IMR-90 (cell line): ENCODE measurements at regions not wholly inside any gene's neighbourhood (a gene's known extent, or its start where the extent isn't known, plus 50 kb on each side); places are given as distances from the start of the nearest gene placed in this dataset.
"Not testable (repeated sequence)": the region's sequence is repeated elsewhere in the genome, so short reads cannot be mapped to it uniquely, and the experiment has no call there.

ENCODE experiments used
- ATAC-seq: fragments of 200-7000 bp; cut with Tn5 transposase; 2 replicates; pipeline ENCODE4 v1.9.1; 2020; ENCODE audit warnings: low read depth, mild to moderate bottlenecking, moderate library complexity
- BruUV-seq: library from RNA; stranded (reverse); fragments of 400-500 nt; replicated peaks from 2 replicates; lab custom pipeline; 2021; lab: Mats Ljungman, UMichigan
- CTCF ChIA-PET: fragments of 300-600 bp; formaldehyde crosslinking; extraction: SDS; loops from one replicate; lab custom pipeline; 2021; ENCODE audit warnings: antibody characterized with exemption; lab: Yijun Ruan, JAX
- POLR2A ChIA-PET: fragments of 300-600 bp; sonication (Branson Sonifier 250); formaldehyde crosslinking; loops from one replicate; lab custom pipeline; 2022; ENCODE audit warnings: antibody characterized with exemption; ENCODE audit not compliant: unreplicated experiment; lab: Charles Lee
- DNase-seq: peaks from one replicate; pipeline ENCODE4 v3.0.0; 2013
- H2AFZ ChIP-seq: replicated peaks from 2 replicates; pipeline ENCODE3; 2013; ENCODE audit warnings: low read length, mild to moderate bottlenecking; ENCODE audit not compliant: poor library complexity
- H2AK5ac ChIP-seq: 2 replicates; pipeline ENCODE4 v1.6.1; 2013; ENCODE audit warnings: low read depth, low read length, inconsistent platforms
- H2AK9ac ChIP-seq: replicated peaks from 2 replicates; pipeline ENCODE3; 2013; ENCODE audit warnings: mild to moderate bottlenecking, low read depth, low read length, moderate library complexity; ENCODE audit not compliant: poor library complexity
- H2BK120ac ChIP-seq: 2 replicates; pipeline ENCODE4 v1.6.1; 2013; ENCODE audit warnings: low read depth, low read length, inconsistent platforms
- H2BK15ac ChIP-seq: 3 replicates; pipeline ENCODE4 v1.6.1; 2013; ENCODE audit warnings: low read depth, low read length, inconsistent platforms
- H2BK20ac ChIP-seq: 2 replicates; pipeline ENCODE4 v1.6.1; 2013; ENCODE audit warnings: low read depth, mild to moderate bottlenecking, inconsistent platforms, low read length, moderate library complexity
- H2BK5ac ChIP-seq: 2 replicates; pipeline ENCODE4 v1.6.1; 2013; ENCODE audit warnings: mild to moderate bottlenecking, low read depth, low read length, inconsistent platforms; ENCODE audit not compliant: poor library complexity, severe bottlenecking
- H3K14ac ChIP-seq: replicated peaks from 2 replicates; pipeline ENCODE4 v1.6.1; 2013; ENCODE audit warnings: low read depth, low read length, inconsistent platforms
- H3K18ac ChIP-seq: 2 replicates; pipeline ENCODE4 v1.6.1; 2013; ENCODE audit warnings: low read depth, low read length, control low read depth
- H3K23ac ChIP-seq: 2 replicates; pipeline ENCODE4 v1.6.1; 2013; ENCODE audit warnings: low read depth, low read length, inconsistent platforms
- H3K27ac ChIP-seq: 2 replicates; pipeline ENCODE4 v1.5.1; 2013; ENCODE audit warnings: mild to moderate bottlenecking, control low read depth, low read length; ENCODE audit not compliant: insufficient read depth
- H3K27me3 ChIP-seq: 2 replicates; pipeline ENCODE4 v1.6.1; 2013; ENCODE audit warnings: low read length; ENCODE audit not compliant: control insufficient read depth, insufficient read depth
- H3K36me3 ChIP-seq: 2 replicates; pipeline ENCODE4 v1.6.1; 2013; ENCODE audit warnings: low read length, mixed read lengths; ENCODE audit not compliant: control insufficient read depth, insufficient read depth
- H3K4ac ChIP-seq: 2 replicates; pipeline ENCODE4 v1.6.1; 2013; ENCODE audit warnings: low read depth, low read length, inconsistent platforms
- H3K4me1 ChIP-seq: 2 replicates; pipeline ENCODE4 v1.6.1; 2013; ENCODE audit warnings: low read length, mixed read lengths; ENCODE audit not compliant: control insufficient read depth, insufficient read depth
- H3K4me2 ChIP-seq: 2 replicates; pipeline ENCODE4 v1.6.1; 2013; ENCODE audit warnings: low read depth, mild to moderate bottlenecking, control low read depth, low read length, moderate library complexity
- H3K4me3 ChIP-seq: 2 replicates; pipeline ENCODE4 v1.5.1; 2013; ENCODE audit warnings: low read depth, mild to moderate bottlenecking, control low read depth, low read length, moderate library complexity; ENCODE audit not compliant: insufficient read depth
- H3K56ac ChIP-seq: 2 replicates; pipeline ENCODE4 v1.6.1; 2013; ENCODE audit warnings: low read length, inconsistent platforms; ENCODE audit not compliant: insufficient read depth; ENCODE audit errors: extremely low read depth
- H3K79me1 ChIP-seq, 2 experiments: 2 replicates each; pipeline ENCODE4 v1.6.1; 2013; ENCODE audit warnings: low read length in 2 of 2, inconsistent platforms in 1 of 2, low read depth in 1 of 2
- H3K9ac ChIP-seq: 2 replicates; pipeline ENCODE4 v1.6.1; 2013; ENCODE audit warnings: low read depth, low read length, control low read depth
- H3K9me1 ChIP-seq: 2 replicates; pipeline ENCODE4 v1.6.1; 2013; ENCODE audit warnings: low read length, inconsistent platforms; ENCODE audit not compliant: insufficient read depth
- H3K9me3 ChIP-seq: 2 replicates; pipeline ENCODE4 v1.6.1; 2013; ENCODE audit warnings: low read length; ENCODE audit not compliant: control insufficient read depth, insufficient read depth
- H4K20me1 ChIP-seq: 2 replicates; pipeline ENCODE4 v1.6.1; 2013; ENCODE audit warnings: low read length, inconsistent platforms; ENCODE audit not compliant: insufficient read depth
- H4K5ac ChIP-seq: 2 replicates; pipeline ENCODE4 v1.6.1; 2013; ENCODE audit warnings: mild to moderate bottlenecking, low read depth, low read length, control low read depth
- H4K8ac ChIP-seq, 2 experiments: 2 replicates each; pipeline ENCODE4 v1.6.1; 2013; ENCODE audit warnings: low read depth in 2 of 2, low read length in 2 of 2, control low read depth in 1 of 2, inconsistent platforms in 1 of 2
- H4K91ac ChIP-seq: 2 replicates; pipeline ENCODE4 v1.6.1; 2013; ENCODE audit warnings: low read depth, low read length, inconsistent platforms; ENCODE audit not compliant: insufficient read depth
- WGBS, 2 experiments: methylation state at CpG; one replicate each; pipeline versions ENCODE4 v1.1.5 to v1.1.7; 2013; ENCODE audit warnings: missing lambda C conversion rate in 2 of 2; ENCODE audit not compliant: insufficient read length in 1 of 2; ENCODE audit errors: extremely low coverage in 2 of 2; 5-methylcytosine and 5-hydroxymethylcytosine counted together
- dilution Hi-C: fragments of 300-500 bp; cut with HindIII; formaldehyde crosslinking; loops from one replicate; pipeline ENCODE4 v1.14.3; 2018; ENCODE audit warnings: low sequenced_read_pairs; ENCODE audit not compliant: unreplicated experiment
- in situ Hi-C: fragments of 300-500 bp; cut with MboI; formaldehyde crosslinking; loops from 3 replicates; pipeline ENCODE4 v1.14.3; 2019; ENCODE audit warnings: low sequenced_read_pairs, inconsistent platforms, mixed read lengths
- intact Hi-C: fragments of 100-400 bp; cut with micrococcal nuclease; formaldehyde crosslinking; loops from 2 replicates; pipeline ENCODE4 v1.10.0; 2022

- H4K20me1 ChIP-seq, H3K23ac ChIP-seq, H4K5ac ChIP-seq, in situ Hi-C loops, H3K56ac ChIP-seq, H4K8ac ChIP-seq, H3K9me3 ChIP-seq, H4K91ac ChIP-seq, H3K14ac ChIP-seq, H3K4me3 ChIP-seq, DNase-seq, H2BK20ac ChIP-seq, H2BK5ac ChIP-seq, H3K27me3 ChIP-seq, H3K9me1 ChIP-seq, intact Hi-C loops, ATAC-seq, H3K4me1 ChIP-seq, H2AK9ac ChIP-seq, dilution Hi-C loops, H3K9ac ChIP-seq, CTCF ChIA-PET, H2AK5ac ChIP-seq, H3K4ac ChIP-seq, POLR2A ChIA-PET, H3K79me1 ChIP-seq, H2BK120ac ChIP-seq, H3K4me2 ChIP-seq, H2AFZ ChIP-seq, H3K36me3 ChIP-seq, H3K18ac ChIP-seq, H3K27ac ChIP-seq, H2BK15ac ChIP-seq, BruUV-seq: not testable (repeated sequence)
- WGBS, 2 experiments, result 0% methylated on average over 1 of the region's 3 CpGs; no CpG with 5 or more reads in 1 of the 2 experiments
Observed at GRCh38 chr6:86146751-86147150, 504.1 kb upstream of the SYNCRIP start.
